ENCODE measurements at regions not wholly inside any gene's neighbourhood (a gene's known extent, or its start where the extent isn't known, plus 50 kb on each side); places are given as distances from the start of the nearest gene placed in this dataset.

- no peak for TF ChIP-seq CTCF (IDR thresholded peaks at IDR 0.05)
- TF ChIP-seq POLR2AphosphoS5 (IDR thresholded peaks at IDR 0.05; ENCODE audit: low read depth, low read length), result no peak
- TF ChIP-seq REST (IDR thresholded peaks at IDR 0.05; ENCODE audit: insufficient read depth in 1 of 2, low read depth in 2 of 2, low read length in 1 of 2), result no peak
Observed at GRCh38 chr7:137165786-137166185, 177.7 kb downstream of the PTN start.

Data from Panc1 (cell line).